HL-60 (cell line): ENCODE measurements at regions not wholly inside any gene's neighbourhood (a gene's known extent, or its start where the extent isn't known, plus 50 kb on each side); places are given as distances from the start of the nearest gene placed in this dataset.

Experiments used
- CTCF ChIP-seq: IDR thresholded peaks from one replicate; pipeline ENCODE4 v1.5.1; 2011; ENCODE audit warnings: low read length, control low read depth, inconsistent platforms; ENCODE audit not compliant: insufficient read depth
- GABPA ChIP-seq: IDR thresholded peaks from 2 replicates; pipeline ENCODE4 v1.6.1; 2012; ENCODE audit warnings: low read depth
- POLR2AphosphoS5 ChIP-seq: IDR thresholded peaks from 2 replicates; pipeline ENCODE4 v1.6.1; 2012; ENCODE audit warnings: low read depth

DNA sequence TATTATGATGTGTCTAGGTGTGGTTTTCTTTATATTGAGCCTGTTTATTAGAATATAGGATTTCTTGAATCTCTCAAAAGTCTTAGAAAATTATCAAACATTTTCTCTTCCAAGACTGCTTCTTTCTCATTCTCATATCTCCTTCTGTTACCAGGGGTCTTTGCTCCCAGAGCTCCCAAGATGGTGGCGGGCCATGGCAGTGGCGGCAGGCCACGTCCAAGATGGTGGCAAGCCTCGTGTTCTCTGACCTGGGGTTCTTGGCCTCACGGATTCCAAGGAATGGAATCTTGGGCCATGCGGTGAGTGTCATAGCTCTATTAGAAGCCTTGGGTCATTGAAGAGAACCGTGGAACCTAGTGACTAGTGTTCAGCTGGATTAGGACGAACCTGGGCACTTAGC lies 248.9 kb downstream of the SMARCA2 start:
- no peak for TF ChIP-seq CTCF
- TF ChIP-seq POLR2AphosphoS5: no peak
- TF ChIP-seq GABPA: no peak
